Suprapubic skin (tissue), 4 donors: ENCODE measurements at regions not wholly inside any gene's neighbourhood (a gene's known extent, or its start where the extent isn't known, plus 50 kb on each side); places are given as distances from the start of the nearest gene placed in this dataset.

Source experiments
- DNase-seq, 2 donors: peaks; one replicate each; pipeline ENCODE4 v3.0.0-alpha.2; 2019; ENCODE audit warnings: low spot score in 2 of 2
- H3K27ac ChIP-seq: fragments of 200-600 bp; sonication (generic); one replicate; pipeline ENCODE4 v1.5.1; 2019
- H3K27me3 ChIP-seq: fragments of 200-600 bp; sonication (generic); one replicate; pipeline ENCODE4 v1.5.1; 2019
- H3K36me3 ChIP-seq: fragments of 200-600 bp; sonication (generic); one replicate; pipeline ENCODE4 v1.5.1; 2019
- H3K4me1 ChIP-seq: fragments of 200-600 bp; sonication (generic); one replicate; pipeline ENCODE4 v1.5.1; 2019
- H3K4me3 ChIP-seq: fragments of 200-600 bp; sonication (generic); one replicate; pipeline ENCODE4 v1.5.1; 2019; ENCODE audit warnings: mild to moderate bottlenecking
- H3K9me3 ChIP-seq: fragments of 200-600 bp; sonication (generic); one replicate; pipeline ENCODE4 v1.5.1; 2019
- EP300 ChIP-seq: sonication (generic); formaldehyde crosslinking; IDR thresholded peaks from one replicate; pipeline ENCODE4 v1.6.1; 2017; ENCODE audit warnings: antibody characterized with exemption
- POLR2A ChIP-seq, 2 donors: fragments of 450-650 bp; IDR thresholded peaks; one replicate each; pipeline ENCODE4 v1.6.1; 2017; ENCODE audit warnings: antibody characterized with exemption in 2 of 2, mild to moderate bottlenecking in 2 of 2, moderate library complexity in 2 of 2
- POLR2AphosphoS5 ChIP-seq, 3 donors: sonication (generic); formaldehyde crosslinking; IDR thresholded peaks; one replicate each; pipeline ENCODE4 v1.6.1; 2017; ENCODE audit warnings: antibody characterized with exemption in 3 of 3
- WGBS: methylation state at CpG from one replicate; pipeline ENCODE4 v1.1.5; 2018; 5-methylcytosine and 5-hydroxymethylcytosine counted together
- TF ChIP-seq, protein P1 (sequence below), 2 donors: fragments of 200-600 bp in 1 of 2; fragments of 450-650 bp in 1 of 2; sonication (generic) in 1 of 2; IDR thresholded peaks; one replicate each; pipeline ENCODE4 v1.5.1; 2016 to 2019; ENCODE audit warnings: antibody characterized with exemption in 2 of 2, mild to moderate bottlenecking in 1 of 2, moderate library complexity in 1 of 2

DNA sequence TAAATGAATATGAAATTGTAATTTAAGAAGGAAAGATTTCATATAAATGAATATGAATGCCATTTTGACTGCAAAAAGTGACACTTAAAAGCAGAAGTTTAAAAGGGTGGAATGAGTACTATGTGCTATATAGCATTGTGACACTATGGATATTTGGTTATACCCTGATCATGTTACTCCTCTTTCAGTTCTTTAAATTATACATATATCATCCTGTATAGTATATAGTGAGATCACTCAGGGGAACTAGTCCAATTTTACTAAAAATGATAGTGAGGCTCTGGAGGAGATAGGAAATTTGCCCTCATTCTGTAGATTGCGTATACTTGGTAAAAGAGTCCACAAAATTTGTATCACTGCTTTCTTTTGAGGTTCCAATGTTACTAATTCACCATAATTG, 155.7 kb upstream of the BTG1 start:
- no peak overlapping the region for H3K4me3 ChIP-seq
- H3K4me1 ChIP-seq: peaks cover 5% of the 10 kb centered on the region
- TF ChIP-seq POLR2A (IDR thresholded peaks at IDR 0.05) (no peak), POLR2AphosphoS5 (IDR thresholded peaks at IDR 0.05) (no peak), EP300 (no peak)
- TF ChIP-seq, protein P1, sequence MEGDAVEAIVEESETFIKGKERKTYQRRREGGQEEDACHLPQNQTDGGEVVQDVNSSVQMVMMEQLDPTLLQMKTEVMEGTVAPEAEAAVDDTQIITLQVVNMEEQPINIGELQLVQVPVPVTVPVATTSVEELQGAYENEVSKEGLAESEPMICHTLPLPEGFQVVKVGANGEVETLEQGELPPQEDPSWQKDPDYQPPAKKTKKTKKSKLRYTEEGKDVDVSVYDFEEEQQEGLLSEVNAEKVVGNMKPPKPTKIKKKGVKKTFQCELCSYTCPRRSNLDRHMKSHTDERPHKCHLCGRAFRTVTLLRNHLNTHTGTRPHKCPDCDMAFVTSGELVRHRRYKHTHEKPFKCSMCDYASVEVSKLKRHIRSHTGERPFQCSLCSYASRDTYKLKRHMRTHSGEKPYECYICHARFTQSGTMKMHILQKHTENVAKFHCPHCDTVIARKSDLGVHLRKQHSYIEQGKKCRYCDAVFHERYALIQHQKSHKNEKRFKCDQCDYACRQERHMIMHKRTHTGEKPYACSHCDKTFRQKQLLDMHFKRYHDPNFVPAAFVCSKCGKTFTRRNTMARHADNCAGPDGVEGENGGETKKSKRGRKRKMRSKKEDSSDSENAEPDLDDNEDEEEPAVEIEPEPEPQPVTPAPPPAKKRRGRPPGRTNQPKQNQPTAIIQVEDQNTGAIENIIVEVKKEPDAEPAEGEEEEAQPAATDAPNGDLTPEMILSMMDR (IDR thresholded peaks at IDR 0.05): no peak
- H3K27me3 ChIP-seq: no peaks in the 10 kb centered on the region
- DNase-seq: no peak
- H3K9me3 ChIP-seq: no peaks in the 10 kb centered on the region
- no peaks in the 10 kb centered on the region for H3K36me3 ChIP-seq
- H3K27ac ChIP-seq: no peak overlapping the region
- 98% methylated on average over 1 of the region's 1 CpG for WGBS

DNA sequence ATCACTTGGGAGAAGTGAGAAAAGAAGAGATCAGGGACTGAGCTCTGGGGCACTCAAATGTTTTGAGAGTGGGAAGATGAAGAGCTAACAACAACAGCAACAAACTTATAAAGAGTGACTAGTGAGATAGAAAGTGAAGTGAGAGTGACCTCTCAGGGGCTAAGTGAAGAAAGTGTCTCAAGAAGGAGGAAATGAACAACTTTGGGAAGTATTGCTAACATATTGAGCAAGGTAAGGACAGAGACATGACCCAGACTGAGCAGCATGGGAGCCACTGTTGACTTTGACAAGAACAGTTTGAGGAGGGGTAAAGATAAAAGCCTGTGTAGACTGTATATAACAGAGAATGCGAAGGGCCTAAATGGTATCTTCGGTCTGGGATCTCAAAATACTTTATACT, 155.1 kb upstream of the BTG1 start:
- TF ChIP-seq POLR2A (IDR thresholded peaks at IDR 0.05) (no peak), POLR2AphosphoS5 (IDR thresholded peaks at IDR 0.05) (no peak)
- TF ChIP-seq, protein P1 (IDR thresholded peaks at IDR 0.05): no peak
- no peak overlapping the region for H3K27ac ChIP-seq
- 94% methylated on average over 2 of the region's 2 CpGs for WGBS
- H3K9me3 ChIP-seq: no peaks in the 10 kb centered on the region
- H3K4me1 ChIP-seq: peaks cover 5% of the 10 kb centered on the region
- no peak overlapping the region for H3K4me3 ChIP-seq
- DNase-seq: no peak
- H3K27me3 ChIP-seq: no peaks in the 10 kb centered on the region
- H3K36me3 ChIP-seq: no peaks in the 10 kb centered on the region

DNA sequence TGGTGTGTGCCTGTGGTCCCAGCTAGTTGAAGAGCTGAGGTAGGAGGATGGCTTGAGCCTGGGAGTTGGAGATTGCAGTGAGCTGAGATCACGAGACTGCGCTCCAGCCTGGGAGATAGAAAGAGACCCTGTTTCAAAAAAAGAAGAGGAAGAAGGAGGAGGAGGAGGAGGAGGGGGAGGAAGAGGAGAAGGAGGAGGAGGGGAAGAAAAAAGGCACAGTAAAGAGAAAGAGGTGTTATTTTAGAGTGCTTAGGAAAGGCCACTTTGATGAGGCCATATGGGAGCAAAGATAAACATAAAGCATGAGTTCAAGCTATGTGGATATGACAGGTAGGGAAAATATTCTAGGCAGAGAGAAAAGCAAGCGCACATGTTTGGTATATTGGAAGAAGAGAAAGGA, 154.1 kb upstream of the BTG1 start:
- no peaks in the 10 kb centered on the region for H3K9me3 ChIP-seq
- no peak for DNase-seq
- no peaks in the 10 kb centered on the region for H3K36me3 ChIP-seq
- H3K4me3 ChIP-seq: no peak overlapping the region
- TF ChIP-seq POLR2A (IDR thresholded peaks at IDR 0.05): no peak
- no peak for TF ChIP-seq POLR2AphosphoS5 (IDR thresholded peaks at IDR 0.05)
- TF ChIP-seq, protein P1 (IDR thresholded peaks at IDR 0.05): no peak
- no peak for TF ChIP-seq EP300
- H3K4me1 ChIP-seq: peaks cover 5% of the 10 kb centered on the region
- 87% methylated on average over 3 of the region's 3 CpGs for WGBS
- no peaks in the 10 kb centered on the region for H3K27me3 ChIP-seq
- no peak overlapping the region for H3K27ac ChIP-seq

DNA sequence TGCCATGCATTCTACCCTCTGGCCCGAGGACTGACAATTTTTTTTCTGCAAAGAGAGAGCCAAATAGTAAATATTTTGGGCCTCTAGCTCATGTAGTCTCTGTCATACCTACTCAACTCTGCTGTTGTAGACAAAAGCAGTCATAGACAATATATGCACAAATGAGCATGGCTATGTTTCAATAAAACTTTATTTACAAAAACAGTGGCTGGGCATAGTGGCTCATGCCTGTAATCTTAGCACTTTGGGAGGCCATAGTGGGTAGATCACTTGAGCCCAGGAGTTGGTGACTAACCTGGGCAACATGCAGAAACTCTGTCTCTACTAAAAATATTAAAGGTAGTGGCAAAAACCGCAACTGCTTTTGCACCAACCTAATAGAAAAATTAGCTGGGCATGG, 153.7 kb upstream of the BTG1 start:
- WGBS: 69% methylated on average over 2 of the region's 2 CpGs
- DNase-seq: no peak
- Histone ChIP-seq H3K27me3 (no peaks in the 10 kb centered on the region), H3K4me1 (peaks cover 5% of the 10 kb centered on the region), H3K36me3 (no peaks in the 10 kb centered on the region), H3K27ac (no peak overlapping the region), H3K9me3 (no peaks in the 10 kb centered on the region), H3K4me3 (no peak overlapping the region)
- TF ChIP-seq POLR2A (IDR thresholded peaks at IDR 0.05) (no peak), EP300 (no peak), POLR2AphosphoS5 (IDR thresholded peaks at IDR 0.05) (no peak)
- TF ChIP-seq, protein P1 (IDR thresholded peaks at IDR 0.05): no peak

DNA sequence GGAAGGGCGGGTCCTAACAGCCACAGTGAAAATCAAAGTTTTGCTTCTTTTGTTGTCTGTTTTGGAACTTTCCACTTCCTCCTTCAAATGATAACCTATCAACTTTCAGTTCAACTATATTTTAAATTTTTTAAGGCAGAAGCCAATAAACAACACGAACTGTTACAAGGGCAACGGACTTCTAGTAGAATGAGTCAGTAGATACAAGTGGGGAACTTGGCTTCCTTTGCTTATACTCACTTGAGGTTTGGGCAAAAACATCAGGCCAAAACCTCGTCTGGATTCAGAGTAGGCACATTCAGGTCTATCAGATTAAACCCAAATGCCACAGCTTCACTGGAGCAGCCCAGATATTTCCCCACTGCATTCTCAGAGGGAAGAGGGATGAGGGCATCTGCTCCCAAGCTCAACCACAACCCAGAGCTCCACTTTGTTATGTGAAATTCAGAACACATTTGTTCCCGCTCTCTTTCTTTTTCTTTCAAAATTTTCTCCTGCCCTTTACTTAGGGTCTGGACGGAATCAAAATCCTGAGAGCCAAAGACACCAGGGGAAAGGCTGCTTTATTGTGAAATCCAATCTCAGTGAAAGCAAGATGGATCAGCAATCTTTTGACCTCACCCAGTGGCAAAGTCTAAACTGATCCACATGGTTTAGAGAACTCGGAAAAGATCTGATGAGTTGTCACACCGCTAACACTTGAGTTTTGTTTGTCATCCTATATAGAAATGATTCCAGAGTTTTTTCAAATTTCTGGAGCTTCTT, 152.5 kb upstream of the BTG1 start:
- Histone ChIP-seq H3K9me3 (no peaks in the 10 kb centered on the region), H3K36me3 (no peaks in the 10 kb centered on the region), H3K4me1 (peaks cover 5% of the 10 kb centered on the region), H3K27me3 (no peaks in the 10 kb centered on the region), H3K4me3 (no peak overlapping the region), H3K27ac (peak overlapping the region; percentile 61)
- WGBS: 57% methylated on average over 8 of the region's 8 CpGs
- no peak for DNase-seq
- TF ChIP-seq, protein P1 (IDR thresholded peaks at IDR 0.05): no peak
- no peak for TF ChIP-seq POLR2A (IDR thresholded peaks at IDR 0.05)
- TF ChIP-seq EP300: no peak
- TF ChIP-seq POLR2AphosphoS5 (IDR thresholded peaks at IDR 0.05): no peak
